ENCODE measurements at regions not wholly inside any gene's neighbourhood (a gene's known extent, or its start where the extent isn't known, plus 50 kb on each side); places are given as distances from the start of the nearest gene placed in this dataset.

DNA sequence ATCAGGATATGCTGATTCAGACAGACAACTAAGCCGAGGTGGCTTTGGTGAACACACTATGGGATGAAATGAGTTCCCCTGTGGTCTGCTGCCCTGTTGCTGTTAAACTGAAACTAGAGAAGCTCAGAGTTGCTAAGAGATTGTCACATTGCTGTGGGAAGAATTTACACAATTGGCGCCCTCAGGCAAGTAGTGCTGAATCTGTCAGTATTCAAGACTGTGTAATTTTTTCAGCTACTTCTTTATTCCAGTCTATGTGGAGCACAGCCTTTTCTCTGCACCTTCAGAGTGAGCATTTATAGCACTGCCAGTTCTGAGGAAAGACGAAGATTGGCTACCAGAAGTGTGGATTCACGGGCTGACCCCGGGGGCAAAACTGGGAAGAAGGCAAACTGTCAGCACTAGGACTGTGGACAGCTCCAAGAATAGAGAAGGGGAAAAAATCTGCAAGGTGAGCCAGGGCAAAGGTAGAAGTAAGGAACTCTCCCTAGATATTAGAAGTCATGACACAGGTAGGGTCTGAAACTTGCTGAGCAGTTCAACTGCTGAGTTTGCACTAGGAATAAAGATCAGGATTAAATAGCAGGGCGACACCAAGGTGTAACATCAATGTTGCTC lies 218.8 kb upstream of the TMPO start:
- no peak for DNase-seq

DNA sequence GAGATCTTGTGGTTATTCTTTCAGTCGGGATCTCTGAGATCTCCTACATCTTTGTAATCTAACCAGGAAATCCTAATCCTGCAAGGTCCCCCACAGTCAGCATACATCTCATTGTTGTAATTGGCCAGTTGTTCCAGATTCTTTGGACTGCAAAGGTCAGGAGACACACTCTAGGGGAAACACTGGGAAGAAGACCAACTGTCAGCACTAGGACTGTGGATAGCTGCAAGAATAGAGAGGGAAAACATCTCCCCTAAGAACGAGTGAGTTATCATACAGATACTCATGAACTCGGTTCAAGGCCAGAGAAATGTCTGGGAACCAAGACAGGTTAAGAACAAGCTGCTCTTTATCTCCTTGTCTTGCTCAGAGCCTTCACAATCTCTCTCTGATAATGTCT lies 217.9 kb upstream of the TMPO start:
- no peak for DNase-seq

DNA sequence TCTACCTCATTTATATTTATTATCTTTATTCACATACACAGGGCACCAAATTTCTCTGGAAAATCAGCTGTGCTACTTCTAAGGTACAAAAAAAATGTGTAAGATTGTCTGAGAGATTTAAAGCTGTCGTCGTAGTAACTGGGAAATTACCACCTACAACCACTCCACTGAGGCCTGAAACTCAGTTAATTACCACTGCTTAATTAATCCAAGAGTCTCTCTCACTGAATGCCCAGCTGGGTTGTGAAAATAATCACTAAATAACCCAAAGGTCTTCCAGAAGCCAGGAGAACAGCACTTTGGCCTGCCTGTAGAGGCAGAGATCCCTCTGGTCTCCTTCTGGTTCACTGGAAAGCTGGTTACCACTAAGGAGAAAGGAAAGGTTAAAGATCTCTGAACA lies 207.2 kb upstream of the TMPO start:
- no peak for DNase-seq

DNA sequence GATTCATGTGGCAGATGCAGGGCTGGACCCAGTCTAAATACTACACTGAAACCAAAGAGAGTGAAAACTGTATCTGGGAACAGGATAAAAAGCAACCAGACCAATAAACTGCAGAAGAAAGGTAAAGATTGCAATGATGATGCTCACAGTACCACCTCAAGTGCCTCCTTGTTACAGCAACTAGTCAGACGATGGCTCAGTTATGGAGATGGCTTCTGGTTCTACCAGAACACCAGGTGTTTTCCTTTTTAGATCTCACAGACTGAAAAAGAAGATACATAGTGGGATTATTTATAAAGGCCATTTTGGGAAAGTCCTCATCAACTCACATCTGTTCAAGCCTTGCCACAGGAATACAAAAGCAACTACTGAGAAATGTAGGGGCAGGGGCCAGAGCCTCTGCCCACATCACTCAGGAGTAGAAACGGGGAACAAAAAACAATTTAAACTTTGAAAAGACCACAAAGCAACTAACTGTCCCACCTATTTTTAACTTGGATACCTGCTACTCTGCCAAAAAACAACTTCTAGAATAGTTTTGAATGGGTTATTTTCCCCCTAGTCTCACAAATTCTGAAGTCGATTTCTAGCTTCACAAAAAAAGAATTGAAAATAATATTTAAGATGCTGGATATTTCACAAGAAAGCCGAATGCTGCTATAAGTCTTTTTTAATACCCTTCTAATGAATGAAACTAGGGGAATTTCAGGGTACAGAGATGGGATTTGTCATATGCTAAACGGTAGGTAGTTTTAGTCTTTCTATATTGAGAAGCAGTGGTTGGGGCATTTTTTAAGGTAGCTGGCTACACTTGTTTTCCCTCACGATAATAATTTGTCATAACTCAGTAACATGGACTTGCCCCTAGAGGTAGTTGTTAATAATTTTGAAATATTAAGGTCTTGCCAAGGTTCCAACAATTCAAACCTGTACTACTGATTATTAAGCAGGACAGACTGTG lies 197.2 kb upstream of the TMPO start:
- no peak for DNase-seq

DNA sequence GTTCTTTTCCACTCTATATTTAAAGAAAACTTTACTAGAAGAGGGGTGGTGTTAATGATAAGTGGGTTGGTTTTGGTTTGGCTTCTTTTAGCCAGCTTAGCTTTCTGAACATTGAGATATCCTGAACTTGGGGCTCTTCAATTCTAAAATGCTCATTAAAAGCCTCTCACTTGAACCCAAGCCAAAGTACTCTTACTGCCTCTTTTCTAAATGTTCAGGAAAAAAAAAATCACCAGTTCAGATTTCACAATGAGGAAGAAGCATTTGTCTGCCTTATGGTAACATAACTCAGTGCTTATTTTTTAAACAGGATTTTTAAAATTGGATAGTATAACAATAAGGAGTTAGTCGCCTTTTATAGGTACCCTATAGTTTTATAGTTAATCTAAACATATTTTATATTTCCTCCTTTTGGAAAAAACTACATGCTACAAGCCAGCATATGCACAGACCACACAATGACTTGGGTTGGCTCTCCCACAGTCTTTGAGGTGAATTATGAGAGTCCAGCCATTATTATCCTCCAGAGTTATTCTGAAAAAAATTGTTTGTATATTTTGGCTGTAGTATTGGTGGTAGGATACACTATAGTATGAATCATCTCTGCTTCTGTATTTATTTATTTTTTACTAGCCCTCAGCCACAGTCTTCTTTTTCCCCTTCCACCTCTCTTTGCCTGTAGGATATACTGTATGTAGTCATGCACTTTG lies 195.5 kb upstream of the TMPO start:
- DNase-seq = no peak

DNA sequence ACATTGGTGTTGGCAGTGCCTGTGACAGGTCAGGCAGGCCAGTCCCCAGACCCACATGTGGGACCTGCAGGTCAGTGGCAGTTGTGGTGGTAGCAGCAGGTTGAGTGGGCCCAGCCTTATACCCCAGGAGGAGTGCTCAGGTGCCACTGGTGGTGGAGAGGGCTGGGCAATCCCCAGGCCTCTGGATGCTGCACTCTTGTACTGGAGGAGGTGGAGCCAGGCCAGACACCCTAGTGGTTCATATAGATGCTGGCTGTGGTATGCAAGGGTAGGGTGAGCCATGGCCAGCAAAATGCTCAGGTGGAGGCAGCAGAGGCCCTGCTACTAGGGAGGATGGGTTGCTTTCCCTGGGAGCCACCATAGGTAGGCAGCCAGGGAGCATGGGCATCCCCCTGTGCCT lies 190.4 kb upstream of the TMPO start:
- no peak for DNase-seq

DNA sequence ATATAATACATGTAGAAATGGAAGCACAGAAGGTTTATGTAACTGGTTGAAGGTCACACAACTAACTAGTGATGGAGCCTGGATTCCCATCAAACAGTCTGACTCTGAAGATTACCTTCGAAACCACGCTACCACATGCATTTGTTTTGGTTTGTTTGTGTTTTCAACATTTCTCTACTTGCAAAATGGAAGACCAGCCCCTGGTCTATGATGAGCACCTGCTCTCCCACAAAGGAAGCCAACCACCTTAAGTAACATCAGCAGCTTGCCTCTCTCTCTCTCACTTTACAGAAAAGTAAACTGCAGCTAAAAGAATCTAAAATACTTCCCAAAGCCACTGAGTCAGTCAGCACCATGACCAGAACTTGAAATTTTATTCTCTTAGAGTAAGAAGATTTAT lies 186.9 kb upstream of the TMPO start:
- no peak for DNase-seq

DNA sequence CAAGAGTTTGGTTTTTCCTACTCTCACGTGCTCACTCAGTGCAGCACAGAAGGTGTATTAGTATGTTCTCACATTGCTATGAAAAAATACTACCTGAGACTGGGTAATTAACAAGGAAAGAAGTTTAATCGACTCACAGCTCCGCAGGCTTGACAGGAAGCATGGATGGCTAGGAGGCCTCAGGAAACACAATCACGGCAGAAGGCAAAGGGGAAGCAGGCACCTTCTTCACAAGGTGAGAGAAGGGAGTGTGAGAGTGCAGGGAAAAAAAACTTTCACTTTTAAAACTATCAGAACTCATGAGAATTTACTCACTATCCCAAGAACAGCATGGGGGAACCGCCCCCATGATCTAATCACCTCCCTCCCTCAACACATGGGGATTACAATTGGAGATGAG lies 185.8 kb upstream of the TMPO start:
- DNase-seq = no peak

DNA sequence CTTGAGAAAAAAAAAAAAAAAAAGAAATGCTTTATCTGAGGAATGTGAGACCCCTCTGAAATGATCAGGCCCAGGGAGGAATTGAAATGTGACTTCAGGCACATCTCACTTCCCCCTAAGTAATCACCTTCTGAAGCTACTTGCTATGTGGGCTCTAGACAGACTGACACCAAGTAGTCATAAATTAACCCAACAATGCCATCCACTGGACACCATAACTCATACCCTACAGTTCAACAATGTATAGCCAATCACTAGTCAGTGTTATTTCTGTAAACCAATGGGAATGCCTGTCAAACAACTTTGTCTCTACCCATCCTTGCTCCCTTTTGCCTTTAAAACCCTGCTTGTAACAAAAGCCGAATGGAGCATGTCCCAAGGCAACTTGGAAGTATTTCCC lies 182.7 kb upstream of the TMPO start:
- DNase-seq = no peak

DNA sequence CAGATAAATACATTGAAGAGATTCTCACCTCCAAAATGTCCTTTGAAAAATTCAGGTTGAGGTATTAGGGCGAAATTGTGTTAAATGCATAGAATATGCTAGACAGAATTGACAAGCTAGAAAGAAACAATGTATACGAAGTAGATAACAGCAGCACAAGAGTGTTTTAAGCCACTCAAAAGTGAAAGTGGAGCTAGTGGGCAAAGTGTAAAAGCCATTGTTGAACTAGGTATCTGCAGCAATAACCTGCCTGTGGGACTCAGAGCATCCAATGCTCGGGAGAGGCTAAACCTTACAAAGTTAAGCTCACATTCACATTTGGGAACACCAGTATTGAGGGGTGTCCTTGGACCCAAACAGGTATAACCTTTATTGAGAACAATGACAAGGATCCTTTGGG lies 180.6 kb upstream of the TMPO start:
- no peak for DNase-seq

DNA sequence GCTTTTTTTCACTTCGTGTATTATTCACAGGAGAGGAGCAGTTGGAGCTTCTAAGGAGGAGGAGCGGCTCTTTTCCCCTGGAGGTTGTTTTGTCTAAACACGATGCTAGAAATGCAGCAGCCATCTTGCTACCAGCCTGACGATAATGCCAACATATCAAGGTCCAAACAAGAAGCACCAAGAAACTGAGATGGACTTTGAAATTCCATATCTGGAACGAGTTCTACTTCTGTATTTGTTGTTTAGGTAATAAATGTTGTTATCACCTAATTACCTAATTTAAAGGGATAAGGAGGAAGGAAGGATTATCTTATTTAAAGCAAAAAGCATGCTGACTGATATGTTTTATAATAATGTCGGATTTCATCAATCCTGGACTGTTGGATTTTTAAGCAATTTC lies 174.4 kb upstream of the TMPO start:
- DNase-seq = no peak

DNA sequence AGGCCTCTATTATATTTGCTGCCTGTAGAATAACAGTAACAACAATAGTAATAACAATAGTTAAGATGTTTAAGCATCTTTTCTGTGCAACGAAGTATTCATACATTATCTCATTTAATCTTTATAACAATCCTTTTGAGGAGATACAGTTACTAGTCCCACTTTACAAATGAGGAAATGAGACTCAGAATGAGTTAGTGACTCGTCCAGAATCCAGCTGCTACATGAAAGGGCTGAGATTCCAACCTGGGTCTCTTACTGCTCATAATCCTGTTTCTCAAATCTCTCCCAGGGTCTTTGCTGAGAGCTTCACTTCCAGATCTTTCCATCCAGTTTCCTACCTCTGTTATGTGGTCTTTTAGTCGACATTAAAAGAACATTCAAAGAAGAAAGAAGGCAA lies 173.7 kb upstream of the TMPO start:
- DNase-seq = no peak

DNA sequence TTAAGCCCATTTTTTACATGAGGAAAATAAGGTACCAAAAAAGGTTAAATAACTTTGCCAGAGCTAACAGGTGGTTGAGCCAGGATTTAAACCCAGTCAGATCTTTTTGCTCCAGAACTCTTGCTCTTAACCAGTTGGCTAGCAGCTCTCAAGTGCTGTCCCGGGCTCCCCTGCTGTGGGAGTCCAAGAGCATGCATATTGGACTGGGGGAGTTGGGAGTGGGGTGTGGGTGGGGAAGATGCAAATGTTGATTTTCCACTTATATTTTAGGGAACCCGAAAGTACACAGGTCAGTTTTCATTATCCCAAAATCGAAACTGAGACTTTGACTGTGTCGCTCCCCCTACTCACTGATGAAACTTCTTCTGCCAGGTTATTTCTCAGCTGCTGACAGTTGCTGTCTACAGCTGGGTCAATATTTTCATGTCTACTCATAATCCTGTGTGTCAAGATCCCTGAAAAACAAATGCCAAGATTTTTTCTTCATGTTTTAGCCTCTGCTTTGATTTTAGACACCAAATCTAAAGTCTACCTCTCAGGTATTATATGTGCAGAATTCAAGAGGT lies 172.3 kb upstream of the TMPO start:
- DNase-seq = no peak

DNA sequence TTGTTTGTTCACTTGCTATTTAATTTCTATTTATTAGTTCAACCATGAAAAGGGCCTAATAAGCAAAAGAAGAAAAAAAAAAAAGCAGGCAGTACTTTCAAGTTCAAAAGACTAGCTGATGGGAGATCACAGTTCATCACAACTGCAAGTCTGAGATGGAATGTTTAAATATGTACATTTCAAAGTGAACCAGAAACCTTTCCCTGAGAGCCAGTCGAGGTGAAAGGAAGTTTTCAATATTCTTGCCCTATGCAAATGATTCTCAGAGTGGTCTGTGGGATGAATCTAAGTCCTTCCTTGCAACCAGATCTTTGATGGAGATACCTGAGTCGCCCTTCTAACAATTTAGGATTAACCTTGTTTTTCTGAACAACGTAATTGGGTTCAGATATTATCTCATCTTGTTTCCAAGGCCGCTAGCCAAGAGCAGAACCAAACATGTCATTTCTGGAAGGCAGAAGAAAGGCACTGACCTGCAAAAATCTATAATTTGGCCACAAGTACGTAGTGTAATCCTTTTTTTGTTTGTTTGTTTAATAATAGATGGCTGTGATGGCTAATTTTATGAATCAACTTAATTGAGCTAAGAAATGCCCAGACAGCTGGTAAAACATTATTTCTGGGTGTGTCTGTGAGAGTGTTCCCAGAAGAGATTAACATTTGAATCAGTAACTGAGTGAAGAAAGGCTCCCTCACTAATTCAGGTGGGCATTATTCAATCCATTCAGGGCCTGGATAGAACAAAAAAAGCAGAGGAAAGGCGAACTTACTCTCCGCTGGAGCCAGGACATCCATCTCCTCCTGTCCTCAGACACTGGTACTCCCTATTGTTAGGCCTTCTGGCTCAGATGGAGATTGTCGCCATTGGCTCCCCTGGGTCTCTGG lies 171.1 kb upstream of the TMPO start:
- no peak for DNase-seq

DNA sequence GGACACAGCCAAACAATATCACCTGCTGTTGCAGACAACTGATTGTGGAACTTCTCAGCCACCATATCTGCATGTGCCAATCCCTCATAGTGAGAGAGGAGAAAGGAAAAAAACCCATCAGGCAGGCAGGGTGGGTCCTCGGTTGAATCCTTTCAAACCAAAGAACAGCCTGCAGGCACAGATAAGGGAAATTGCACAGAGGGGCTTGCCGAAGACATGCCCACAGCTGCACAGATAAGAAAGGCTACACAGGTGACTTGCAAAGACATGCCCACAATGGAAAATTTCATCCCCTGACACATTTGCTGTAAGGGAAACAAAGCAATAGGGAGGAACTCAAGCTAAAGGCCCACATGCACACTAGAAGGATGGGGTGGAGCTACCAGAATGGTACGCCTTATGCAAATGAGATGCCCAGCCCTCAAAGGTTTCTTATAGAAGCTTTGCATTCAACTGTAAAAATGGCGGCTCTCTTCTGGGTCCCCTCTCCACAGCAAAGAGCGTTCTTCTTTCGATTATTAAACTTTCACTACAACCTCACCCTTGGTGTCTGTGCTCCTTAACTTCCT lies 170.0 kb upstream of the TMPO start:
- DNase-seq = no peak

DNA sequence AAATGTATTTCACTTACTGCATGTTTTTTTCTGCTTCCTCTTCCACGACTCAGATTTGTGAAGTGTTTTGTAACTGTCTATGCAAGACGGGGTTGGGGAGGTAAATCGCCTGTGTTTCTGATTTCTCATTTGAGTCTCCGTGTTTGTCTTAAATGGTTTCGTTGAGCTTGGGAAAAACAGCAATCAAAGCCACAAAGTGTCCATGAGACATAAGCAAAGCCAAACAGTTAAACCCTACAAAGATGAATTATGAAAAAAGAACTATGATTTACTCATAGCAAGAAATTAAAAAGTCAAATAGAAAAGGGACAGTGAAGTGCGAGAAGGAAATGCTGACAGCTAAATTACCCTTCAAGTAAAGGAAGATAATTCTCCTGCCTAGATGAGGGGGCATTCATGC lies 164.3 kb upstream of the TMPO start:
- no peak for DNase-seq

DNA sequence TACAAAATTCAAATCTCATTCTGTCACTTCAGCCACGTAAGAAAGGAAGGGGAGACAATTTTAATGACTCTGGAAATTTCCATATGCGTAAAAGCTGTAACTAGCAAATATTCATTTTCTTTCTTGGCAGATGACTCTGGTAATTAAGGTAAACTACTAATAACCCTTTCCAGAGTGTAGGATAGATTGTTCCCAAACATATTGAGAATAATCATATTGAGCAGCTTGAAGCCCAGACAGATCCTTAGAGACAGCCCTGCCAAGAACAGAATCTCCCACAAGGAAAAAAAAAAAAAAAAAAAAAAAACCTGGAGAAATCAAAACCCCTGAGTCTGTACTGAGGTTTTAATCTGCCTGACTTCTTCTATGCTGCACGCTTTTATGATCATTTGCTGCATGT lies 163.6 kb upstream of the TMPO start:
- DNase-seq = no peak

DNA sequence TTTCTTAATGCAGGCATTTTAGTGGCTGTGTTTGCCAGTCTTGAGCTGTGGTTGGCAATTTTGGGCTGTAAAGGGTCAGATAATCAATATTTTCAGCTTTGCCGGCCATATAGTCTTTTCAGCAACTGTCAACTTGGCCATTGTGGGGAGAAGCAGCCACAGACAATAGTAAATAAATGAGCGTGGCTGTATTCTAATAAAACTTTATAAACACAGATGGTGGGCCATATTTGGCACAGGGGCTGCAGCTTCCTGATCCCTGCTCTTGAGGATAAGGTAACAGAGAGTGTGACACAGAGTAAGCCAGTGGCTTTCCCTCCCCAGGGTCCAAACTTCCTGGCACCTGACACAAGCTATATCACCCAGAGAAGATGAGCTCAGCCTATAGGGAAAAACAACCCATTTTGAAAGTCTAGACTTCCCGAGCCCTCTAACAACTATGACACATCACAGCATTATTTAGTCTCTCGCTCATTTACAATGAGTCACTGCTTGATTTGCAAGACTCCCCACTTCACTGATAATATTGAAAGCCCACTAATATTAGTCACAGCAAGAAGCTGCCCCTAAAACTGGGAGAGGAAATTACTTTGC lies 163.1 kb upstream of the TMPO start:
- DNase-seq = no peak

DNA sequence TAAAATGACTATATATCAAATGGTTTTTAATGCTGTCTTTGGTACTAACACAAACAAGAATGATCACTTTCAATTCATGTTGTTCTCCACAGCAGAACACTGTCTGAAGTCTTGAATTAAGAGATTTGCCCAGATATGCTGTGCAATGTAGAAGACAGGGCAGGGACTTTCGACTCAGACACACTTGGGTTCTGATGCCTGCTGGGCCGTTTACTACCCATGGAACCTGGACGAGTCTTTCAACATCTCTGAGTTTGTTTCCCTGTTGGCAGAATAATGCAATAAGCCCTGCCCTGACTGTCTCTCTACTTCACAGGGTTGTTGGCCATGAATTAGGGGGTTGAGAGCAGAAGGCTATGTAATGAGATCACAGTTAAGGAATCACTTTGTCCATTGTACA lies 162.6 kb upstream of the TMPO start:
- DNase-seq = no peak

DNA sequence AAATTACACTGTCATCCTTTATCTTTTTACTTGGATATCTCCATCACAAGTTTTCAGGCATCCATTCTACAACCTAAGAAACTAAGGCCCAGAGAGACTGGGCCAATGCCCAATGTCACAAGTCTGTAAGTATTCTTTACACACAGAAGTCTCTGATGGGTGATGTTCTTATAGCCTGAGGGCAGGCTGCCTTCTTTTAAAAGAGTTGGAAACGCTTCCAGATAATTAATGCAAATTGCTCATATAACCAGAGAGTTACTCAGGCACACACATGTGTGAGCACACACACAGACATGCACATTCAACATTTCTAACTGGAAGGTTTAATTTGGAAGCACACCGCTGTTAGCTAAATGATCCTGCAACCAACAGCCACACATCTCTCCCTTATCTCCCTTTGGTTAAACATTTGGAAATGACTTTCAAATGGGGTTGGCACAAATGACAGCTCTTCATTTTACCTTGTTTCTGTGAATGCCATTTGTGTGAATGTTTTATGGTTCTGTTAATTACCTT lies 160.8 kb upstream of the TMPO start:
- no peak for DNase-seq

DNA sequence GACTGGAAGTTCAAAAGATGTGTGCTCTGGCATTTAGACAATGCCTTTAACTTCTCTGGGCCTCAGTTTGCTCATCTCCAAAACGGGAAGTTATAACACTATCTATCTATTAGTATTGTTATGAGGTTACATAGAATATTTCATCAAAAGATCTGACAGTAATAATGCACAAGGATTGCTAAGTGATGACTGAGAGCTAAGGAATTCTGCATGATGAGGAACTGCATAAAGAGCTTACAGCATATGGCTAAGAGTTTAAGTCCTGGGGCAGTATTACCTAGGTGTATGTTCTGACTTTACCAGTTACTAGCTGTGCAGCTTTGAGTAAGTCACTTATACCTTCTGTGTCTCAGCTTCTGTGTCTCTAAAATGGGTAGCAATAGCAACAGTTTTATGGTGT lies 160.1 kb upstream of the TMPO start:
- no peak for DNase-seq

DNA sequence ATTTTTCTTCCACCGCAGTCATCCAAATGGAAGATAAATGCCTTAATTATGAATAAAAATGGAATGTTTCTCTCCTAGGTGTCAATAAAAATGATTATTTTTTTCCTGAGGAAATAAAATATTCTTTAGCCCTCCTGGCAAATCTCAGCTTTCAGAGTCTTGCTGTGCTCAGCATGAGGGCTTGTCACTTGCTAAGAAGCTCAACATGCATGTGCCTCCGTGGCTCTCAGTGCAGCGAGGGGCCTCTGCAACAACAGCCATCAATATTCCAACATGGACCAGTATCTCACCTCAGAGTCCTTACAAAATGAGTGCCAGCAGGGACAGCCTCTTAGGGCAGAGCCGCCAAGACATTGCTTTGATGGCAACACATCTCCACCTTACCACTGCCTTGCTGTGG lies 159.5 kb upstream of the TMPO start:
- no peak for DNase-seq

All from stimulated activated naive CD4-positive, alpha-beta T cell treated with Interleukin-2 at 50 U/mL for 16 hours (primary cell).